ENCODE measurements at regions not wholly inside any gene's neighbourhood (a gene's known extent, or its start where the extent isn't known, plus 50 kb on each side); places are given as distances from the start of the nearest gene placed in this dataset.
"Not testable (repeated sequence)": the region's sequence is repeated elsewhere in the genome, so short reads cannot be mapped to it uniquely, and the experiment has no call there.

DNA sequence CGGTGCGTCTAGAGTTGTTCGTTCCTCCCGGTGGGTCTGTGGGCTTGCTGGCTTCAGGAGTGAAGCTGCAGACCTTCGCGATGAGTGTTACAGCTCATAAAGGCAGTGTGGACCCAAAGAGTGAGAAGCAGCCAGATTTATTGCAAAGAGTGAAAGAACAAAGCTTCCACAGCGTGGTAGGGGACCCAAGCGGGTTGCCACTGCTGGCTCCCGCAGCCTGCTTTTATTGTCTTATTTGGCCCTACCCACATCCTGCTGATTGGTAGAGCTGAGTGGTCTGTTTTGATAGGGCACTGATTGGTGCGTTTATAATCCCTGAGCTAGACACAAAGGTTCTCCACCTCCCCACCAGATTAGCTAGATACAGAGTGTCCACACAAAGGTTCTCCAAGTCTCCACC, 250.4 kb downstream of the GJA1 start:
- H2AFZ ChIP-seq (ENCODE audit: low read length, unreplicated experiment); H3K27me3 ChIP-seq (ENCODE audit: insufficient read depth, low read length); H3K36me3 ChIP-seq (ENCODE audit: insufficient read depth, low read length); H3K4me3 ChIP-seq (ENCODE audit: low read depth, low read length); H3K27ac ChIP-seq (ENCODE audit: low read depth, low read length); H3K79me2 ChIP-seq (ENCODE audit: control insufficient read depth, insufficient read depth, low read length, unreplicated experiment): not testable (repeated sequence)
- peaks cover 11% of the 10 kb centered on the region for H3K4me1 ChIP-seq (ENCODE audit: control insufficient read depth, insufficient read depth, low read length, unreplicated experiment)

DNA sequence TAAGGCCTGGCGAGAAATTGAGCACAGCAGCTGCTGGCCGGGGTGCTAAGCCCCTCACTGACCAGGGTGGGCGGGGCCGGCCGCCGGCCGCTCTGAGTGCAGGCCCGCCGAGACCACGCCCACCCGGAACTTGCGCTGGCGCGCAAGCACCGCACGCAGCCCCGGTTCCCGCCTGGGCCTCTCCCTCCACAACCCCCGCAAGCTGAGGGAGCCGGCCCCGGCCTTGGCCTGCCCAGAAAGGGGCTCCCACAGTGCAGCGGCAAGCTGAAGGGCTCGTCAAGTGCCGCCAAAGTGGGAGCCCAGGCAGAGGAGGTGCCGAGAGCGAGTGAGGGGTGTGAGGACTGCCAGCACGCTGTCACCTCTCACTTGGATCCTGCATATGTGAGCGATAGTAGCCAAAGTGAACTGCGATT, 251.2 kb downstream of the GJA1 start:
- no peak overlapping the region for H3K27ac ChIP-seq (ENCODE audit: low read depth, low read length)
- H3K4me1 ChIP-seq (ENCODE audit: control insufficient read depth, insufficient read depth, low read length, unreplicated experiment) = peaks cover 20% of the 10 kb centered on the region
- H2AFZ ChIP-seq (ENCODE audit: low read length, unreplicated experiment) = no peak overlapping the region

DNA sequence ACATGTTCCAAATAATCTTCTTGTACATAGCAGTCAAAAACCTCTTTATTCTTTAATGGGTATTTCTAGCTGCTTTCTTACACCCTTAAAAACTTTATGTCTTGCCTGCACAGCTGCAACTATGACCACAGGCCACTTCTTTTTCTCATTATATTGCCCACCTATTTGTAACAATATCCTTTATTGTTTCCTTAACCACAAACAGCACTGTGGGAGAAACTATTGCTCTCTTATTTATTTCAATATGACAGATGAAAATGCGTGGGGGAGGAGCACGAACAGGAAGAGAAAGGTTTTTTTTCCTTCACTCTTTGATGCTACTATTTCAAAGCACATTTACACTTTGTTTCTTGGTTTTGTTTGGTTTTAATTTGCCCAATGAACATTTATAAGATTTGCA, 253.5 kb downstream of the GJA1 start:
- H3K4me1 ChIP-seq (ENCODE audit: control insufficient read depth, insufficient read depth, low read length, unreplicated experiment) = peaks cover 28% of the 10 kb centered on the region
- no peak overlapping the region for H3K27ac ChIP-seq (ENCODE audit: low read depth, low read length)
- H2AFZ ChIP-seq (ENCODE audit: low read length, unreplicated experiment) = no peak overlapping the region
- no peaks in the 10 kb centered on the region for H3K79me2 ChIP-seq (ENCODE audit: control insufficient read depth, insufficient read depth, low read length, unreplicated experiment)
- no peaks in the 10 kb centered on the region for H3K27me3 ChIP-seq (ENCODE audit: insufficient read depth, low read length)
- no peak overlapping the region for H3K4me3 ChIP-seq (ENCODE audit: low read depth, low read length)
- no peaks in the 10 kb centered on the region for H3K36me3 ChIP-seq (ENCODE audit: insufficient read depth, low read length)

More for the DNA sequence above, 251.2 kb downstream of the GJA1 start:
- Histone ChIP-seq H3K4me3 (ENCODE audit: low read depth, low read length) (no peak overlapping the region), H3K36me3 (ENCODE audit: insufficient read depth, low read length) (no peaks in the 10 kb centered on the region), H3K79me2 (ENCODE audit: control insufficient read depth, insufficient read depth, low read length, unreplicated experiment) (no peaks in the 10 kb centered on the region), H3K27me3 (ENCODE audit: insufficient read depth, low read length) (no peaks in the 10 kb centered on the region)

- H3K36me3 ChIP-seq (ENCODE audit: insufficient read depth, low read length) = no peaks in the 10 kb centered on the region
- peak overlapping the region; percentile 77 for H3K27ac ChIP-seq (ENCODE audit: low read depth, low read length)
- H3K79me2 ChIP-seq (ENCODE audit: control insufficient read depth, insufficient read depth, low read length, unreplicated experiment) = no peaks in the 10 kb centered on the region
- no peaks in the 10 kb centered on the region for H3K27me3 ChIP-seq (ENCODE audit: insufficient read depth, low read length)
- H3K4me3 ChIP-seq (ENCODE audit: low read depth, low read length) = peak overlapping the region; percentile 55; the same call in 1 of the 2 replicates
- peaks cover 48% of the 10 kb centered on the region for H3K4me1 ChIP-seq (ENCODE audit: control insufficient read depth, insufficient read depth, low read length, unreplicated experiment)
- no peak overlapping the region for H2AFZ ChIP-seq (ENCODE audit: low read length, unreplicated experiment)
Observed at GRCh38 chr6:121691126-121691551, 255.7 kb downstream of the GJA1 start.

DNA sequence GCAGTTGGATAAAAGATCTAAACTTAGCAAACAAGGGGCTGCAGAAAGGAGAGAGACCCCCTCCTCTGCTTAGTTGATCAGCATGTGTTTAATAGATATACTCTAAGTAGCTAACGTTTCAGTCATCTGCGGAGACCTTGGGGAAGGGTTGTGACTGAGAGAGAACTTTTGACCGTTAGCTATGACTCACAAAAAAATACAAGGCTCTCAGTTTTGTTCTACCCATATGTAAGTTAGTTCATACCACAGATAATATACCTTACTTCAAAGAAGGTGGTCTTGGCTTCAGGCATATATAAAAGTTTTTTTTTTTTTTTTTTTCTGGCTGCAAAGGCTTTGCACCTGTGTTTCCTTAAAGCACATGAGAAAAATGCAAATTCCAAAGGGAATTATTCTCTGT, 258.9 kb downstream of the GJA1 start:
- Histone ChIP-seq H3K36me3 (ENCODE audit: insufficient read depth, low read length) (no peaks in the 10 kb centered on the region), H3K4me1 (ENCODE audit: control insufficient read depth, insufficient read depth, low read length, unreplicated experiment) (peaks cover 74% of the 10 kb centered on the region), H3K4me3 (ENCODE audit: low read depth, low read length) (peak overlapping the region; percentile 26; the same call in 1 of the 2 replicates), H2AFZ (ENCODE audit: low read length, unreplicated experiment) (peak overlapping the region; percentile 24), H3K27me3 (ENCODE audit: insufficient read depth, low read length) (no peaks in the 10 kb centered on the region), H3K27ac (ENCODE audit: low read depth, low read length) (peak overlapping the region; percentile 41), H3K79me2 (ENCODE audit: control insufficient read depth, insufficient read depth, low read length, unreplicated experiment) (no peaks in the 10 kb centered on the region)

GRCh38 chr6:121694801-121695251, 259.4 kb downstream of the GJA1 start:
- H3K27me3 ChIP-seq (ENCODE audit: insufficient read depth, low read length) = no peaks in the 10 kb centered on the region
- peak overlapping the region; percentile 41 for H3K27ac ChIP-seq (ENCODE audit: low read depth, low read length)
- no peaks in the 10 kb centered on the region for H3K36me3 ChIP-seq (ENCODE audit: insufficient read depth, low read length)
- peaks cover 76% of the 10 kb centered on the region for H3K4me1 ChIP-seq (ENCODE audit: control insufficient read depth, insufficient read depth, low read length, unreplicated experiment)
- H3K4me3 ChIP-seq (ENCODE audit: low read depth, low read length) = peak overlapping the region; percentile 23; the same call in 1 of the 2 replicates
- H3K79me2 ChIP-seq (ENCODE audit: control insufficient read depth, insufficient read depth, low read length, unreplicated experiment) = no peaks in the 10 kb centered on the region
- peak overlapping the region; percentile 65 for H2AFZ ChIP-seq (ENCODE audit: low read length, unreplicated experiment)

DNA sequence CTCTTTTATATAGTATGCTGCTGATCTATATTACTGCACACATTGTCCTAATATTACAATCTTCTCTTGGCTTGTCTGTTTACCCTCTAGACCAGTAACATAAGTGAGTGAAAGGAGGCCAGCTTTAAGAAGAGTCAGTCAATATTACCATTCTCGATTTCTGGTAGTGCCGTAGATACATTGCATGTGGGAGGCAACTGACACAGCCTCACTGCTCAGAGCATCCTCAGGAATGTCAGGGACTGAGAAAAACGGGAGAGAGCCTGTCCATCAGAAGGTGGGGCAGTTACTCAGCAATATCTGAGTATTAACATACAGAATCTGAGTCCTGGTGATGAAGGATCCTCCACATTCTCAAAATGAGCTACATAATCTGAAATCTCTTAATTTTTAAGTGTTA, 259.9 kb downstream of the GJA1 start:
- Histone ChIP-seq H3K36me3 (ENCODE audit: insufficient read depth, low read length) (no peaks in the 10 kb centered on the region), H3K4me1 (ENCODE audit: control insufficient read depth, insufficient read depth, low read length, unreplicated experiment) (peaks cover 72% of the 10 kb centered on the region), H3K4me3 (ENCODE audit: low read depth, low read length) (0 out of 2 replicates have a peak overlapping the region, but pooled peaks have one; percentile 23), H3K27ac (ENCODE audit: low read depth, low read length) (peak overlapping the region; percentile 41), H2AFZ (ENCODE audit: low read length, unreplicated experiment) (peak overlapping the region; percentile 65), H3K79me2 (ENCODE audit: control insufficient read depth, insufficient read depth, low read length, unreplicated experiment) (no peaks in the 10 kb centered on the region), H3K27me3 (ENCODE audit: insufficient read depth, low read length) (no peaks in the 10 kb centered on the region)

- Histone ChIP-seq H3K79me2 (ENCODE audit: control insufficient read depth, insufficient read depth, low read length, unreplicated experiment) (no peaks in the 10 kb centered on the region), H2AFZ (ENCODE audit: low read length, unreplicated experiment) (no peak overlapping the region), H3K27me3 (ENCODE audit: insufficient read depth, low read length) (no peaks in the 10 kb centered on the region), H3K4me3 (ENCODE audit: low read depth, low read length) (no peak overlapping the region), H3K27ac (ENCODE audit: low read depth, low read length) (peak overlapping the region; percentile 2; the same call in 1 of the 2 replicates), H3K36me3 (ENCODE audit: insufficient read depth, low read length) (no peaks in the 10 kb centered on the region), H3K4me1 (ENCODE audit: control insufficient read depth, insufficient read depth, low read length, unreplicated experiment) (peaks cover 59% of the 10 kb centered on the region)
Observed at GRCh38 chr6:121697921-121698320, 262.5 kb downstream of the GJA1 start.

- Histone ChIP-seq H3K27ac (ENCODE audit: low read depth, low read length) (no peak overlapping the region), H3K4me1 (ENCODE audit: control insufficient read depth, insufficient read depth, low read length, unreplicated experiment) (peaks cover 59% of the 10 kb centered on the region), H2AFZ (ENCODE audit: low read length, unreplicated experiment) (no peak overlapping the region), H3K4me3 (ENCODE audit: low read depth, low read length) (no peak overlapping the region), H3K36me3 (ENCODE audit: insufficient read depth, low read length) (no peaks in the 10 kb centered on the region), H3K79me2 (ENCODE audit: control insufficient read depth, insufficient read depth, low read length, unreplicated experiment) (no peaks in the 10 kb centered on the region), H3K27me3 (ENCODE audit: insufficient read depth, low read length) (no peaks in the 10 kb centered on the region)
Observed at GRCh38 chr6:121698617-121699016, 263.2 kb downstream of the GJA1 start.

DNA sequence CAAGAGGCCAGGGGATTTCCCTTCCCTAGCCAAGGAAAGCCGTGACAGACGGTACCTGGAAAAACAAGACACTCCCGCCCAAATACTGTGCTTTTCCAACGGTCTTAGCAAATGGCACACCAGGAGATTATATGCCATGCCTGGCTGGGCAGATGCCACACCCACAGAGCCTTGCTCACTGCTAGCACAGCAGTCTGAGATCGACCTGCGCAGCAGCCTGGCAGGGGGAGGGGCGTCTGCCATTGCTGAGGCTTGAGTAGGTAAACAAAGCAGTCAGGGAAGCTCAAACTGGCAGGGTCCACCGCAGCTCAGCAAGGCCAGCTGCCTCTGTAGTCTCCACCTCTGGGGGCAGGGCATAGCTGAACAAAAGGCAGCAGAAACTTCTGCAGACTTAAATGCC, 267.7 kb downstream of the GJA1 start:
- H3K27ac ChIP-seq (ENCODE audit: low read depth, low read length); H3K79me2 ChIP-seq (ENCODE audit: control insufficient read depth, insufficient read depth, low read length, unreplicated experiment); H2AFZ ChIP-seq (ENCODE audit: low read length, unreplicated experiment); H3K4me3 ChIP-seq (ENCODE audit: low read depth, low read length); H3K36me3 ChIP-seq (ENCODE audit: insufficient read depth, low read length); H3K27me3 ChIP-seq (ENCODE audit: insufficient read depth, low read length): not testable (repeated sequence)
- H3K4me1 ChIP-seq (ENCODE audit: control insufficient read depth, insufficient read depth, low read length, unreplicated experiment) = peaks cover 25% of the 10 kb centered on the region

GRCh38 chr6:121711472-121711871, 276.0 kb downstream of the GJA1 start:
- Histone ChIP-seq H3K4me1 (ENCODE audit: control insufficient read depth, insufficient read depth, low read length, unreplicated experiment) (no peaks in the 10 kb centered on the region), H3K27ac (ENCODE audit: low read depth, low read length) (no peak overlapping the region), H3K36me3 (ENCODE audit: insufficient read depth, low read length) (no peaks in the 10 kb centered on the region), H3K27me3 (ENCODE audit: insufficient read depth, low read length) (no peaks in the 10 kb centered on the region), H3K79me2 (ENCODE audit: control insufficient read depth, insufficient read depth, low read length, unreplicated experiment) (no peaks in the 10 kb centered on the region), H2AFZ (ENCODE audit: low read length, unreplicated experiment) (no peak overlapping the region), H3K4me3 (ENCODE audit: low read depth, low read length) (no peak overlapping the region)
